IMR-90 (cell line): ENCODE measurements at regions not wholly inside any gene's neighbourhood (a gene's known extent, or its start where the extent isn't known, plus 50 kb on each side); places are given as distances from the start of the nearest gene placed in this dataset.

Source experiments
- ATAC-seq: fragments of 200-7000 bp; cut with Tn5 transposase; 2 replicates; pipeline ENCODE4 v1.9.1; 2020; ENCODE audit warnings: low read depth, mild to moderate bottlenecking, moderate library complexity
- BruUV-seq: library from RNA; stranded (reverse); fragments of 400-500 nt; replicated peaks from 2 replicates; lab custom pipeline; 2021; lab: Mats Ljungman, UMichigan
- CTCF ChIA-PET: fragments of 300-600 bp; formaldehyde crosslinking; extraction: SDS; loops from one replicate; lab custom pipeline; 2021; ENCODE audit warnings: antibody characterized with exemption; lab: Yijun Ruan, JAX
- POLR2A ChIA-PET: fragments of 300-600 bp; sonication (Branson Sonifier 250); formaldehyde crosslinking; loops from one replicate; lab custom pipeline; 2022; ENCODE audit warnings: antibody characterized with exemption; ENCODE audit not compliant: unreplicated experiment; lab: Charles Lee
- DNase-seq: peaks from one replicate; pipeline ENCODE4 v3.0.0; 2013
- H2AFZ ChIP-seq: replicated peaks from 2 replicates; pipeline ENCODE3; 2013; ENCODE audit warnings: low read length, mild to moderate bottlenecking; ENCODE audit not compliant: poor library complexity
- H2AK5ac ChIP-seq: 2 replicates; pipeline ENCODE4 v1.6.1; 2013; ENCODE audit warnings: low read depth, low read length, inconsistent platforms
- H2AK9ac ChIP-seq: replicated peaks from 2 replicates; pipeline ENCODE3; 2013; ENCODE audit warnings: mild to moderate bottlenecking, low read depth, low read length, moderate library complexity; ENCODE audit not compliant: poor library complexity
- H2BK120ac ChIP-seq: 2 replicates; pipeline ENCODE4 v1.6.1; 2013; ENCODE audit warnings: low read depth, low read length, inconsistent platforms
- H2BK15ac ChIP-seq: 3 replicates; pipeline ENCODE4 v1.6.1; 2013; ENCODE audit warnings: low read depth, low read length, inconsistent platforms
- H2BK20ac ChIP-seq: 2 replicates; pipeline ENCODE4 v1.6.1; 2013; ENCODE audit warnings: low read depth, mild to moderate bottlenecking, inconsistent platforms, low read length, moderate library complexity
- H2BK5ac ChIP-seq: 2 replicates; pipeline ENCODE4 v1.6.1; 2013; ENCODE audit warnings: mild to moderate bottlenecking, low read depth, low read length, inconsistent platforms; ENCODE audit not compliant: poor library complexity, severe bottlenecking
- H3K14ac ChIP-seq: replicated peaks from 2 replicates; pipeline ENCODE4 v1.6.1; 2013; ENCODE audit warnings: low read depth, low read length, inconsistent platforms
- H3K18ac ChIP-seq: 2 replicates; pipeline ENCODE4 v1.6.1; 2013; ENCODE audit warnings: low read depth, low read length, control low read depth
- H3K23ac ChIP-seq: 2 replicates; pipeline ENCODE4 v1.6.1; 2013; ENCODE audit warnings: low read depth, low read length, inconsistent platforms
- H3K27ac ChIP-seq: 2 replicates; pipeline ENCODE4 v1.5.1; 2013; ENCODE audit warnings: mild to moderate bottlenecking, control low read depth, low read length; ENCODE audit not compliant: insufficient read depth
- H3K27me3 ChIP-seq: 2 replicates; pipeline ENCODE4 v1.6.1; 2013; ENCODE audit warnings: low read length; ENCODE audit not compliant: control insufficient read depth, insufficient read depth
- H3K36me3 ChIP-seq: 2 replicates; pipeline ENCODE4 v1.6.1; 2013; ENCODE audit warnings: low read length, mixed read lengths; ENCODE audit not compliant: control insufficient read depth, insufficient read depth
- H3K4ac ChIP-seq: 2 replicates; pipeline ENCODE4 v1.6.1; 2013; ENCODE audit warnings: low read depth, low read length, inconsistent platforms
- H3K4me1 ChIP-seq: 2 replicates; pipeline ENCODE4 v1.6.1; 2013; ENCODE audit warnings: low read length, mixed read lengths; ENCODE audit not compliant: control insufficient read depth, insufficient read depth
- H3K4me2 ChIP-seq: 2 replicates; pipeline ENCODE4 v1.6.1; 2013; ENCODE audit warnings: low read depth, mild to moderate bottlenecking, control low read depth, low read length, moderate library complexity
- H3K4me3 ChIP-seq: 2 replicates; pipeline ENCODE4 v1.5.1; 2013; ENCODE audit warnings: low read depth, mild to moderate bottlenecking, control low read depth, low read length, moderate library complexity; ENCODE audit not compliant: insufficient read depth
- H3K56ac ChIP-seq: 2 replicates; pipeline ENCODE4 v1.6.1; 2013; ENCODE audit warnings: low read length, inconsistent platforms; ENCODE audit not compliant: insufficient read depth; ENCODE audit errors: extremely low read depth
- H3K79me1 ChIP-seq, 2 experiments: 2 replicates each; pipeline ENCODE4 v1.6.1; 2013; ENCODE audit warnings: low read length in 2 of 2, inconsistent platforms in 1 of 2, low read depth in 1 of 2
- H3K9ac ChIP-seq: 2 replicates; pipeline ENCODE4 v1.6.1; 2013; ENCODE audit warnings: low read depth, low read length, control low read depth
- H3K9me1 ChIP-seq: 2 replicates; pipeline ENCODE4 v1.6.1; 2013; ENCODE audit warnings: low read length, inconsistent platforms; ENCODE audit not compliant: insufficient read depth
- H3K9me3 ChIP-seq: 2 replicates; pipeline ENCODE4 v1.6.1; 2013; ENCODE audit warnings: low read length; ENCODE audit not compliant: control insufficient read depth, insufficient read depth
- H4K20me1 ChIP-seq: 2 replicates; pipeline ENCODE4 v1.6.1; 2013; ENCODE audit warnings: low read length, inconsistent platforms; ENCODE audit not compliant: insufficient read depth
- H4K5ac ChIP-seq: 2 replicates; pipeline ENCODE4 v1.6.1; 2013; ENCODE audit warnings: mild to moderate bottlenecking, low read depth, low read length, control low read depth
- H4K8ac ChIP-seq, 2 experiments: 2 replicates each; pipeline ENCODE4 v1.6.1; 2013; ENCODE audit warnings: low read depth in 2 of 2, low read length in 2 of 2, control low read depth in 1 of 2, inconsistent platforms in 1 of 2
- H4K91ac ChIP-seq: 2 replicates; pipeline ENCODE4 v1.6.1; 2013; ENCODE audit warnings: low read depth, low read length, inconsistent platforms; ENCODE audit not compliant: insufficient read depth
- MAZ ChIP-seq: IDR thresholded peaks from 2 replicates; pipeline ENCODE4 v1.6.1; 2012; ENCODE audit warnings: low read depth, mild to moderate bottlenecking, low read length, improper control_type of control experiment, moderate library complexity, borderline replicate concordance
- NFE2L2 ChIP-seq: fragments of 150-350 bp; IDR thresholded peaks from 2 replicates; pipeline ENCODE4 v1.6.1; 2016; ENCODE audit warnings: low read depth, mild to moderate bottlenecking, low read length
- WGBS, 2 experiments: methylation state at CpG; one replicate each; pipeline versions ENCODE4 v1.1.5 to v1.1.7; 2013; ENCODE audit warnings: missing lambda C conversion rate in 2 of 2; ENCODE audit not compliant: insufficient read length in 1 of 2; ENCODE audit errors: extremely low coverage in 2 of 2; 5-methylcytosine and 5-hydroxymethylcytosine counted together
- dilution Hi-C: fragments of 300-500 bp; cut with HindIII; formaldehyde crosslinking; loops from one replicate; pipeline ENCODE4 v1.14.3; 2018; ENCODE audit warnings: low sequenced_read_pairs; ENCODE audit not compliant: unreplicated experiment
- in situ Hi-C: fragments of 300-500 bp; cut with MboI; formaldehyde crosslinking; loops from 3 replicates; pipeline ENCODE4 v1.14.3; 2019; ENCODE audit warnings: low sequenced_read_pairs, inconsistent platforms, mixed read lengths
- intact Hi-C: fragments of 100-400 bp; cut with micrococcal nuclease; formaldehyde crosslinking; loops from 2 replicates; pipeline ENCODE4 v1.10.0; 2022
- TF ChIP-seq, protein P1 (sequence below): fragments of 150-350 bp; IDR thresholded peaks from 2 replicates; pipeline ENCODE4 v1.6.1; 2017; ENCODE audit warnings: mild to moderate bottlenecking, antibody characterized with exemption, low read length, low read depth

DNA sequence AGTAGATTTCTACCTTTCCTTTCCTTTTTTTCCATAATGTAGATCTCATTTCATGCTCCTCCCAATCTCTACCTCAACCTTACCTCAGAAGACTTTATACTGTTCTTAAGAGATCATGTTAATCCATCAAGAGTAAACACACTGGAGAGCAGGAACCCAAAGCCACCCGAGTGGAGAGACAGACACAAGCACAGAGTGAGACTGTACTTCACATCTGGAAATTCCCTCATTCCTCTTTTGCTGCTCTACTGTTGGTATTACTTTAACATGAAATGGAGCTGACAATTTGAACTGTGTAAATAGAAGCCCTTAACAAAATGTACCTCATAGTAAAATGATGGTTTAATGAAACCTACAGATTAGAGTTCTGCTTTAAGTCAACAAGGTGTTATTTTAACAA lies 105.7 kb upstream of the RASGEF1B start:
- Histone ChIP-seq H4K20me1 (no peaks in the 10 kb centered on the region), H2BK120ac (no peak overlapping the region), H3K9me3 (no peaks in the 10 kb centered on the region), H3K36me3 (no peaks in the 10 kb centered on the region), H3K14ac (no peak overlapping the region), H2BK15ac (no peak overlapping the region), H2AFZ (no peak overlapping the region), H3K4me2 (no peak overlapping the region), H3K9me1 (no peaks in the 10 kb centered on the region), H3K4me3 (no peak overlapping the region), H3K9ac (no peak overlapping the region), H4K91ac (no peak overlapping the region), H2BK20ac (no peak overlapping the region), H3K56ac (no peak overlapping the region), H3K79me1 (no peaks in the 10 kb centered on the region), H3K4me1 (no peaks in the 10 kb centered on the region), H2AK9ac (no peak overlapping the region), H3K4ac (no peak overlapping the region), H3K23ac (no peak overlapping the region), H3K18ac (no peak overlapping the region), H4K5ac (no peak overlapping the region), H3K27ac (no peak overlapping the region), H4K8ac (no peak overlapping the region), H2AK5ac (no peak overlapping the region), H3K27me3 (0 out of 2 replicates have a peak, but pooled peaks cover 2% of the 10 kb centered on the region), H2BK5ac (no peak overlapping the region)
- dilution Hi-C loops: no loop called here
- BruUV-seq: no TSS peak
- DNase-seq (no peak), ATAC-seq (no peak)
- CTCF ChIA-PET: no interaction called here
- POLR2A ChIA-PET: no interaction called here
- in situ Hi-C loops: no loop called here
- TF ChIP-seq MAZ (no peak), NFE2L2 (no peak)
- TF ChIP-seq, protein P1, sequence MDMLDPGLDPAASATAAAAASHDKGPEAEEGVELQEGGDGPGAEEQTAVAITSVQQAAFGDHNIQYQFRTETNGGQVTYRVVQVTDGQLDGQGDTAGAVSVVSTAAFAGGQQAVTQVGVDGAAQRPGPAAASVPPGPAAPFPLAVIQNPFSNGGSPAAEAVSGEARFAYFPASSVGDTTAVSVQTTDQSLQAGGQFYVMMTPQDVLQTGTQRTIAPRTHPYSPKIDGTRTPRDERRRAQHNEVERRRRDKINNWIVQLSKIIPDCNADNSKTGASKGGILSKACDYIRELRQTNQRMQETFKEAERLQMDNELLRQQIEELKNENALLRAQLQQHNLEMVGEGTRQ: no peak
- intact Hi-C loops: no loop called here
- no CpG with 5 or more reads among the region's 1 CpG for WGBS, 2 experiments
